Suprapubic skin (tissue), 3 donors: ENCODE measurements at regions not wholly inside any gene's neighbourhood (a gene's known extent, or its start where the extent isn't known, plus 50 kb on each side); places are given as distances from the start of the nearest gene placed in this dataset.

Experiments used
- POLR2A ChIP-seq, 2 donors: fragments of 450-650 bp; IDR thresholded peaks; one replicate each; pipeline ENCODE4 v1.6.1; 2017; ENCODE audit warnings: antibody characterized with exemption in 2 of 2, mild to moderate bottlenecking in 2 of 2, moderate library complexity in 2 of 2
- TF ChIP-seq, protein P1 (sequence below), 2 donors: fragments of 200-600 bp in 1 of 2; fragments of 450-650 bp in 1 of 2; sonication (generic) in 1 of 2; IDR thresholded peaks; one replicate each; pipeline ENCODE4 v1.5.1; 2016 to 2019; ENCODE audit warnings: antibody characterized with exemption in 2 of 2, mild to moderate bottlenecking in 1 of 2, moderate library complexity in 1 of 2

DNA sequence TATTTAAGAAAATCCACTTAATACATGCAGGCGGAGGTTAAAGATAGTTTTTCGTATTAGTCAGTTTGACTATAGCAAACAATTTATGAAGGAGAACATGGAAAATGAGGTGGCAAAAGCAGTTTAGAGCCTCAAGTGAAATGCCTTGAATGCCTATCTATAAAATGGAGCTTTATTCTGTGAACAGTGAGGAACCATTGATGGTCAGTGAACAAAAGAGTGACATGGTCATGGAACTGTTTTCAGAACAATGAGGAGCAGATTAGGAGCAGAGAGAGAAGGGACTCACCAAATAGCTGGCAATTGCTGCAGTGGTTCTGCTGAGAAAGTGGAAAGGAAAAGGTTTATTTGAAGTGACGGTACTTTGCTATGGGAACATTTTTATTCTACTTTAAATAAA, 299.8 kb downstream of the DUSP10 start:
- TF ChIP-seq, protein P1, sequence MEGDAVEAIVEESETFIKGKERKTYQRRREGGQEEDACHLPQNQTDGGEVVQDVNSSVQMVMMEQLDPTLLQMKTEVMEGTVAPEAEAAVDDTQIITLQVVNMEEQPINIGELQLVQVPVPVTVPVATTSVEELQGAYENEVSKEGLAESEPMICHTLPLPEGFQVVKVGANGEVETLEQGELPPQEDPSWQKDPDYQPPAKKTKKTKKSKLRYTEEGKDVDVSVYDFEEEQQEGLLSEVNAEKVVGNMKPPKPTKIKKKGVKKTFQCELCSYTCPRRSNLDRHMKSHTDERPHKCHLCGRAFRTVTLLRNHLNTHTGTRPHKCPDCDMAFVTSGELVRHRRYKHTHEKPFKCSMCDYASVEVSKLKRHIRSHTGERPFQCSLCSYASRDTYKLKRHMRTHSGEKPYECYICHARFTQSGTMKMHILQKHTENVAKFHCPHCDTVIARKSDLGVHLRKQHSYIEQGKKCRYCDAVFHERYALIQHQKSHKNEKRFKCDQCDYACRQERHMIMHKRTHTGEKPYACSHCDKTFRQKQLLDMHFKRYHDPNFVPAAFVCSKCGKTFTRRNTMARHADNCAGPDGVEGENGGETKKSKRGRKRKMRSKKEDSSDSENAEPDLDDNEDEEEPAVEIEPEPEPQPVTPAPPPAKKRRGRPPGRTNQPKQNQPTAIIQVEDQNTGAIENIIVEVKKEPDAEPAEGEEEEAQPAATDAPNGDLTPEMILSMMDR (IDR thresholded peaks at IDR 0.05), result no peak
- TF ChIP-seq POLR2A (IDR thresholded peaks at IDR 0.05), result no peak
